GM18520 (cell line): ENCODE measurements at regions not wholly inside any gene's neighbourhood (a gene's known extent, or its start where the extent isn't known, plus 50 kb on each side); places are given as distances from the start of the nearest gene placed in this dataset.

ENCODE experiments used
- ATAC-seq: cut with Tn5 transposase; IDR thresholded peaks from one replicate; pipeline ENCODE4 v1.9.1; 2021; ENCODE audit not compliant: unreplicated experiment

DNA sequence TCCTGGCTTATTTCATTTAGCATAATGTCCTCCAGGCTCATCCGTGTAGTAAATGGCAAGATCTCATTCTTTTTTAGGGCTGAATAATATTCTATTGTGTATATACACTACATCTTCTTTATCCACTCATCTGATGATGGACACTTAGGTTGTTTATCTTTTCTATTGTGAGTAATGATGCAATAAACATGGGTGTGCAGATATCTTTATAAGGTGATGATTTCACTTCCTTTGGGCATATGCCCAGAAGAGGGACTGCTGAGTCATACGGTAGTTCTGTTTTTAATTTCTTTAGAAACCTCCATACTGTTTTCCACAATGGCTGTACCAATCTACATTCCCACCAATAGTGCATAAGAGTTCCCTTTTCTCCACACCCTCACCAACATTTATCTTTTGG is 317.6 kb upstream of the CNKSR2 start:
- no peak for ATAC-seq

- no peak for ATAC-seq
These were observed 327.2 kb upstream of the CNKSR2 start for GRCh38 chrX:21047034-21047455.

DNA sequence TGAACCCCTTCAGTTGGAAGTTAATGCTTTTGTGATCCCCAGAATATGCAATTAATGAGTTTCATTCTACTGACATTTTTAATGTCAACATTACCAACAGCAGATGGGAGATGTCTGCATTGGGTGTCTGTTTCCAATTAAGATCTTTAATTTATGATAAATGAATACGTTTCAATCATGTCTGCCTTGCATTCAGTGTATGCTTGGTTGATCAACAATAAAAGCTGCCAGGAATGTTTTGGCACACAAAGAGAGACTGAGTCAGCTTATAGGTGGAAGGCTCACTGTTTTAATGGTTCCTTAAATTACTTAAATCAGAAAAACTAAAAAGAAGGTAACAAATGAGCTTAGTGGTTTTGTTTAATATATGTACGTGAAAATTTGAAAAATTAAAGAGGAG is 359.9 kb upstream of the CNKSR2 start:
- no peak for ATAC-seq

- ATAC-seq = no peak
These were observed 369.4 kb upstream of the CNKSR2 start for GRCh38 chrX:21004835-21005234.

- no peak for ATAC-seq
These were observed 378.4 kb upstream of the CNKSR2 start for GRCh38 chrX:20995829-20996228.

- no peak for ATAC-seq
These were observed 384.9 kb upstream of the CNKSR2 start for GRCh38 chrX:20989361-20989760.

- ATAC-seq = no peak
These were observed 385.4 kb upstream of the CNKSR2 start for GRCh38 chrX:20988804-20989203.

DNA sequence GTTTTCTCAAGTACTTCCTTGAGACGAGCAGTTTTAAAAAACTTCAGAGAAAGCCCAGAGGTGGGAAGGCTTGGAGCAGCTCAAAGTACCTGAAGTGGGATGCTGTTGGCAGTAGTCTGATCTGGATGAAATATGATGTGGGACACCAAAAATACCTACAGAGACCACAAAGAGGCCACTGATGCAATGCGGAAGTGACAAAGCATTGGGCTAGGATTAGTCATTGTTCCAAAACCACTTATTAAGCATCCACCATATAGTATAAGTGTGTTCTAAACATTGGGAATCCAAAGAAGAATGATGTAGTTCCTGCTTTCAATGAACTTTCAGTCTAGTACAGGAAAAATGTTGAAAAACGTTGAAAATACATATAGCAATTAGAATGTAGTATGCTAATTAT is 386.1 kb upstream of the CNKSR2 start:
- no peak for ATAC-seq

DNA sequence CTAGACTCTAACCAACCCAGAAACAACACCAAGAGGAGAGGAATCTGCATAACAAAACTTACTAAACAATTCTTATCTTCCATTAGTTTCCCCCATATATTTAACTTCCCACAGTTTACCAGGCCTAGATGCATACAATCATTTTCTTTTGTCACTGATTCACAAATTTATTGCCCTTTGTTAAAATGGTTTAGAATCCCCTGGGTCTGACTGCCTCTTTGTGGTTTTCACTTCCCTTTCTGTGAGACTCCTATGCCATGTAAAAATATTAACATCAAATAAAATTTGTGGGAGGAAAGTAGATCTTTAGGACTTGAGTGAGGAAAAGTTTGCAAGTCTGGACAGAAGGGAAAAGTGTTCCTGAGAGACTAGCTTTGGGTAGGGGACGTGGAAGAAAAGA is 393.8 kb upstream of the CNKSR2 start:
- no peak for ATAC-seq

GRCh38 chrX:20974326-20974725 is 399.9 kb upstream of the CNKSR2 start:
- ATAC-seq = no peak

DNA sequence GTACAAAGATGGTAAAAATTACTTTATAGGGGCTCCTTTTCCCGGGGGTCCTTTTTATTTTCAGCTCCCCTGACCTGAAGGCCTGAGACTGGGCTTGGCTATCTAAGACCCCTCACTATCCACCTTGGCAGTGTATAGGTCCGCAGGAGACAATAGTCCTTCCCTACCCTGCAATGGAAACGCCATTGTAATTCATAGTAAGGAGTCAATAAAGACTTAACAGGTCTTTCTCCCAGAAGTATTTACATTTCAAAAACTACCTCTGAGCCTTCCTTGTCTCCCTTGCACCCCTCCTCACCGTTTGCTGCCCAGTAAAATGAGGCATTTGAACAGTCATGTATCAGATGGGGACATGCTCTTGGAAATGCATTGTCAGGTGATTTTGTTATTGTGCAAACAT is 401.2 kb upstream of the CNKSR2 start:
- ATAC-seq = no peak

GRCh38 chrX:20971250-20971649 is 403.0 kb upstream of the CNKSR2 start:
- no peak for ATAC-seq

GRCh38 chrX:20969565-20969964 is 404.7 kb upstream of the CNKSR2 start:
- no peak for ATAC-seq

GRCh38 chrX:20968996-20969395 is 405.2 kb upstream of the CNKSR2 start:
- ATAC-seq = no peak

DNA sequence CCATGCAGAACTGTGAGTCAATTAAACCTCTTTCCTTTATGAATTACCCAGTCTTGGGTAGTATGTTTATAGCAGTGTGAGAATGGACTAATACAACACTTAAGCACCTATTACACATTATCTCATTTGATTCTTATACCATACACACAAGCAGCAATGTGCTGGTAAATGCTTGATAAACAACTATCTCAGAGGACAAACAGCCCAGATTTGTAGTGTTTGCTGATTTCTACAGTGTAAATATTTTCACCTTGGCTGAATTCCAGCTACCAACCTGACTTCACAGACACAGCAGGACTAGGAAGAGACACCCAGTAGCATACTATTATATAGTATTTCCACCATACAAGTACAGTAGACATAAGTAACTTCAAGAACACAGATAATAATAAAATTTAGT is 406.5 kb upstream of the CNKSR2 start:
- ATAC-seq = no peak

- no peak for ATAC-seq
These were observed 408.8 kb upstream of the CNKSR2 start for GRCh38 chrX:20965270-20966044.

GRCh38 chrX:20954014-20954413 is 420.2 kb upstream of the CNKSR2 start:
- no peak for ATAC-seq

DNA sequence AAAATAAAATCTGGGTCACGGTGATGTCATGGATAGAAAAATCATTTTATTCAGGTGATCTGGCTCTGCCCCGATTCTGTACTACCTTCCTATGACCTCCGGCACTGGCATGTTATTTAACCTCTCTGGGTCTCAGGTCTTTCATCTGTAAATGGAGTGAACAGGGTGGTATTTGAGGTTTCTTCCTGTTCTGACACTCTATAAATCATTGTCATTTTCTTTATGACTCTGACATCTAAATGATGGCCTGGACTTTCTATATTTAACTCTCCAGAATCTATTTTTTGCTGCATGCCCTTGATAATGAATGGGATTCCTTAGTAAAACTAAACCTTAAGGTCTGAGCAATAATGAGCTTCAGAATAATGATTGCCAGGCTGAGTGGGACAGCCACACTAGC is 422.0 kb upstream of the CNKSR2 start:
- ATAC-seq = no peak

GRCh38 chrX:20951016-20951810 is 423.0 kb upstream of the CNKSR2 start:
- no peak for ATAC-seq

DNA sequence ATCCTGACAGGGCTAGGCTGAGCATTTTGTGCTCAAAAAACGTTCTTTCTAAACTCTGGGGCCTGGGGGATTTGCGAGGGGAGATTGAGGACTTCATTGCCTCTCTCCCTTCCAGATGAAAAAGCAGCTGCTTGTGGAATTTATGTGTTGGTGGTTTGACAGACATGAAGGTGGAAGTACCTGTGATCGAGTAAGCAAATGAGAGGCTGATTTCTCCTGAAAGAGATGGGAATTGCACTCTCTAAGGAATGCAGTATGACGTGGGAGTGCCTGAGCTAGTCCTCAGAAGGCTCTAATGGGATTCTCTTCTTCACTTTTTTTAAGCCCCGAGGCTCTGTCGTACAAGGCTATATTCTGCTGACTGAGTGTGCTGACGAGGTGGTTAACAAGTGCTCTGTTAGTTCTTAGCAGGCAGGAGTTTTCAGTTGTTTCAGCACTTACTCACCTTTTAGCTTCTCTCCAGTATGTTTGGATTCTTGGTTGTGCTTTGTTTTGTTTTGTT is 426.8 kb upstream of the CNKSR2 start:
- ATAC-seq = no peak

- ATAC-seq = no peak
These were observed 460.5 kb upstream of the CNKSR2 start for GRCh38 chrX:20913760-20914159.

- no peak for ATAC-seq
These were observed 467.6 kb upstream of the CNKSR2 start for GRCh38 chrX:20906571-20906970.
